PC-3 (cell line): ENCODE measurements at regions not wholly inside any gene's neighbourhood (a gene's known extent, or its start where the extent isn't known, plus 50 kb on each side); places are given as distances from the start of the nearest gene placed in this dataset.

Experiments used
- ATAC-seq: fragments of 200-7000 bp; cut with Tn5 transposase; 2 replicates; pipeline ENCODE4 v1.9.1; 2020; ENCODE audit warnings: mild to moderate bottlenecking, moderate library complexity
- BruUV-seq: library from RNA; stranded (reverse); fragments of 400-500 nt; replicated peaks from 2 replicates; lab custom pipeline; 2021; lab: Mats Ljungman, UMichigan
- CTCF ChIA-PET: fragments of 300-600 bp; sonication (Branson Sonifier 250); formaldehyde crosslinking; loops from one replicate; lab custom pipeline; 2022; ENCODE audit warnings: antibody characterized with exemption; lab: Charles Lee
- POLR2A ChIA-PET: fragments of 300-600 bp; sonication (Branson Sonifier 250); formaldehyde crosslinking; loops from one replicate; lab custom pipeline; 2022; ENCODE audit warnings: antibody characterized with exemption; ENCODE audit not compliant: unreplicated experiment; lab: Charles Lee
- DNase-seq: peaks from one replicate; pipeline ENCODE4 v3.0.0-alpha.2; 2015
- H2AFZ ChIP-seq: fragments of 300-600 bp; sonication (generic); 2 replicates; pipeline ENCODE4 v1.6.0; 2016; ENCODE audit warnings: antibody characterized with exemption, low read length
- H3F3A ChIP-seq: fragments of 300-600 bp; sonication (generic); one replicate; pipeline ENCODE4 v1.6.0; 2017; ENCODE audit warnings: antibody characterized with exemption, low read length, control low read depth, mild to moderate bottlenecking; ENCODE audit not compliant: unreplicated experiment
- H3K27ac ChIP-seq: fragments of 300-600 bp; sonication (generic); 2 replicates; pipeline ENCODE4 v1.5.1; 2016; ENCODE audit warnings: mild to moderate bottlenecking, low read length
- H3K27me3 ChIP-seq: fragments of 300-600 bp; sonication (generic); 2 replicates; pipeline ENCODE4 v1.6.1; 2016; ENCODE audit warnings: low read length, mixed read lengths
- H3K36me3 ChIP-seq: fragments of 300-600 bp; sonication (generic); 2 replicates; pipeline ENCODE4 v1.6.1; 2016; ENCODE audit warnings: low read depth, mixed run types, low read length, mixed read lengths
- H3K4me1 ChIP-seq: fragments of 300-600 bp; sonication (generic); 2 replicates; pipeline ENCODE4 v1.5.1; 2016; ENCODE audit warnings: low read length; ENCODE audit not compliant: insufficient read depth
- H3K4me2 ChIP-seq: fragments of 300-600 bp; sonication (generic); 2 replicates; pipeline ENCODE4 v1.6.0; 2016; ENCODE audit warnings: low read length
- H3K4me3 ChIP-seq: fragments of 300-600 bp; sonication (generic); 2 replicates; pipeline ENCODE4 v1.5.1; 2016; ENCODE audit warnings: mild to moderate bottlenecking, low read length, mixed read lengths
- H3K79me2 ChIP-seq: fragments of 300-600 bp; sonication (generic); 2 replicates; pipeline ENCODE4 v1.6.1; 2017; ENCODE audit warnings: low read length, mixed read lengths
- H3K9ac ChIP-seq: fragments of 300-600 bp; sonication (generic); 2 replicates; pipeline ENCODE4 v1.6.0; 2016; ENCODE audit warnings: mild to moderate bottlenecking, low read length
- H3K9me2 ChIP-seq: fragments of 300-600 bp; sonication (generic); replicated peaks from 2 replicates; pipeline ENCODE4 v1.6.1; 2016; ENCODE audit warnings: mixed run types, low read length, mixed read lengths
- H3K9me3 ChIP-seq: fragments of 300-600 bp; sonication (generic); 2 replicates; pipeline ENCODE4 v1.6.1; 2016; ENCODE audit warnings: low read length, mixed read lengths
- H4K20me1 ChIP-seq: fragments of 300-600 bp; sonication (generic); 2 replicates; pipeline ENCODE4 v1.6.1; 2016; ENCODE audit warnings: low read length, mixed read lengths
- EZH2 ChIP-seq: fragments of 300-600 bp; sonication (generic); IDR thresholded peaks from one replicate; pipeline ENCODE4 v1.6.1; 2017; ENCODE audit warnings: antibody characterized with exemption, mild to moderate bottlenecking, low read length; ENCODE audit not compliant: unreplicated experiment
- EZH2phosphoT487 ChIP-seq: fragments of 300-600 bp; sonication (generic); IDR thresholded peaks from 2 replicates; pipeline ENCODE4 v1.6.1; 2018; ENCODE audit warnings: mild to moderate bottlenecking, antibody characterized with exemption, low read length, borderline replicate concordance
- intact Hi-C: fragments of 100-400 bp; cut with micrococcal nuclease; formaldehyde crosslinking; loops from 2 replicates; pipeline ENCODE4 v1.9.0; 2023
- TF ChIP-seq, protein P1 (sequence below): fragments of 300-600 bp; sonication (generic); conservative IDR thresholded peaks from 2 replicates; pipeline ENCODE4 v1.5.1; 2017; ENCODE audit warnings: antibody characterized with exemption, low read depth, mild to moderate bottlenecking, low read length

DNA sequence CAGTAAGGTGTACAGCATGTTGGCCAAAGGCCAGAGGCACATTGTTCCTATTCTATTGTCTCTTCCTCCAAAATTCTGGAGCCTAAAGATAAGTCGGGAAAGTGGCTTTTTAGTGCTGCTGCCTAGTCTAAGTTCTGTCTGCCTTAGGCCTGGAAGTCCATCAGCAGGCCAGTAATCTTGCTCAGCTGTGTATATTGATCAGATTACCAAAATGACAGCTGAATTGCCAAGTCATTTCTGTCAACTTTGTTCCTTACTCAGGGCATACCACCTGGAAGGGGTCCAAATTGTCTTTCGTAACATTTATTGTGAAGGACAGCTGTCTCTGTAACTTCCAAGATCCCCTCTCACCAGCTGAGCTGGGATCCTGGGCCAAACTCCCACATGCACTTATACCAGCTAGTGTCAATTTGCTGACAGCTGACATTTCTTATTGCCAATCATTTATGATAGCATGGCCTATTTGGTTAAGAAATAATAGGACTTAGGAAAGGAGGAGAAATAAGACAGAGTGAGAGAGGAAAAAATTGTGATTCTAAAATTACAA, 116.8 kb upstream of the FSHR start:
- TF ChIP-seq, protein P1, sequence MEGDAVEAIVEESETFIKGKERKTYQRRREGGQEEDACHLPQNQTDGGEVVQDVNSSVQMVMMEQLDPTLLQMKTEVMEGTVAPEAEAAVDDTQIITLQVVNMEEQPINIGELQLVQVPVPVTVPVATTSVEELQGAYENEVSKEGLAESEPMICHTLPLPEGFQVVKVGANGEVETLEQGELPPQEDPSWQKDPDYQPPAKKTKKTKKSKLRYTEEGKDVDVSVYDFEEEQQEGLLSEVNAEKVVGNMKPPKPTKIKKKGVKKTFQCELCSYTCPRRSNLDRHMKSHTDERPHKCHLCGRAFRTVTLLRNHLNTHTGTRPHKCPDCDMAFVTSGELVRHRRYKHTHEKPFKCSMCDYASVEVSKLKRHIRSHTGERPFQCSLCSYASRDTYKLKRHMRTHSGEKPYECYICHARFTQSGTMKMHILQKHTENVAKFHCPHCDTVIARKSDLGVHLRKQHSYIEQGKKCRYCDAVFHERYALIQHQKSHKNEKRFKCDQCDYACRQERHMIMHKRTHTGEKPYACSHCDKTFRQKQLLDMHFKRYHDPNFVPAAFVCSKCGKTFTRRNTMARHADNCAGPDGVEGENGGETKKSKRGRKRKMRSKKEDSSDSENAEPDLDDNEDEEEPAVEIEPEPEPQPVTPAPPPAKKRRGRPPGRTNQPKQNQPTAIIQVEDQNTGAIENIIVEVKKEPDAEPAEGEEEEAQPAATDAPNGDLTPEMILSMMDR, result no peak
- TF ChIP-seq EZH2, result no peak
- Histone ChIP-seq H3K9ac (no peak overlapping the region), H3K4me3 (no peak overlapping the region), H3K9me2 (no peaks in the 10 kb centered on the region), H3K27ac (no peak overlapping the region), H3F3A (no peaks in the 10 kb centered on the region), H2AFZ (no peak overlapping the region), H3K79me2 (no peaks in the 10 kb centered on the region), H3K4me1 (no peaks in the 10 kb centered on the region), H3K9me3 (no peaks in the 10 kb centered on the region), H3K36me3 (no peaks in the 10 kb centered on the region), H3K4me2 (no peak overlapping the region), H4K20me1 (no peaks in the 10 kb centered on the region), H3K27me3 (no peaks in the 10 kb centered on the region)
- DNase-seq (no peak), ATAC-seq (no peak)
- no TSS peak for BruUV-seq
- intact Hi-C loops, result no loop called here
- ChIA-PET CTCF (no interaction called here), POLR2A (no interaction called here)

DNA sequence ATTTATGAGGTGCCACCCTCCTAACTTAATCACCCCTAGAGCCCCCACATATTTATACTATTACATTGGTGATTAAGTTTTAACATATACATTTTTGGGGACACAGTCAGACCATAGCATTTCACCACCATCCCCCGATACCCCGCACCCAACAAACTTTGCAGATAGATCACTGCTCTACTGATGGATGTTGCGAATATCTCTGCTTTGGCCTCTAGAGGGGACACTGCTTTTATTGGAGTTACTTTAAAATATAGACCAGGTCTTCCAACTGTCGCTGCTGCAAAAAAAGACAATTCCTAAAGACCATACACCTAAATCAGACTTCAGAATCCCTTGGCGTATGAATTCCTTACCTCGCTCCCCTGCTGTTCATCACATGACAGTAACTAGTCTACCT, 115.8 kb upstream of the FSHR start:
- H3K4me1 ChIP-seq, result no peaks in the 10 kb centered on the region
- H3K27me3 ChIP-seq, result no peaks in the 10 kb centered on the region
- POLR2A ChIA-PET, result no interaction called here
- H2AFZ ChIP-seq, result no peak overlapping the region
- no peak overlapping the region for H3K4me2 ChIP-seq
- no peak overlapping the region for H3K4me3 ChIP-seq
- H3K9ac ChIP-seq, result no peak overlapping the region
- no peaks in the 10 kb centered on the region for H3K36me3 ChIP-seq
- H3K9me3 ChIP-seq, result no peaks in the 10 kb centered on the region
- no peaks in the 10 kb centered on the region for H3K79me2 ChIP-seq
- H4K20me1 ChIP-seq, result no peaks in the 10 kb centered on the region
- no peak overlapping the region for H3K27ac ChIP-seq
- CTCF ChIA-PET, result no interaction called here
- no peaks in the 10 kb centered on the region for H3F3A ChIP-seq
- no peaks in the 10 kb centered on the region for H3K9me2 ChIP-seq
- DNase-seq, result no peak
- BruUV-seq, result no TSS peak
- TF ChIP-seq, protein P1, result no peak
- TF ChIP-seq EZH2 (no peak), EZH2phosphoT487 (no peak)
- intact Hi-C loops, result no loop called here
- no peak for ATAC-seq

DNA sequence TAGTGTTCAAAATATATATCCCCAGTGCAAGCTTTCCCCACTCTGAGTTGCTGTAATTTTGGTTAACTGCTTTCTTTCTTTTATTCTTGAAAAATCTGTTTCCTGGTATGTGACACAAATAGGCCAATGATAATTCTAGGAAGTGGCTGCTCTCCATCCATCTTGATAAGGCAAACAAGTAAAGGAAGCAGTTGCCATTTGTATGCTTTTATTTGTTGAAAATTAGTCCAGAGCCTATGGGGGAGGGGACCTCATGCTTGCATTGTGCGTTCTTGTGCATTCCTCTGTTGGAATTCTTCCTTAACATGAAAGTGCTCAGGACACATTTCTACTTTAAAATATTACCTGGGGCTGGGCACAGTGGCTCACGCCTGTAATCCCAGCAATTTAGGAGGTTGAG, 111.2 kb upstream of the FSHR start:
- H3K4me2 ChIP-seq, result no peak overlapping the region
- no peaks in the 10 kb centered on the region for H3K36me3 ChIP-seq
- H4K20me1 ChIP-seq, result no peaks in the 10 kb centered on the region
- no peak overlapping the region for H3K9ac ChIP-seq
- no peaks in the 10 kb centered on the region for H3K4me1 ChIP-seq
- BruUV-seq, result no TSS peak
- no peaks in the 10 kb centered on the region for H3K9me2 ChIP-seq
- H3K27ac ChIP-seq, result no peak overlapping the region
- no peak overlapping the region for H3K4me3 ChIP-seq
- H3F3A ChIP-seq, result no peaks in the 10 kb centered on the region
- DNase-seq, result no peak
- H3K79me2 ChIP-seq, result no peaks in the 10 kb centered on the region
- no peak for TF ChIP-seq EZH2phosphoT487
- TF ChIP-seq, protein P1, result no peak
- no peak for TF ChIP-seq EZH2
- CTCF ChIA-PET, result no interaction called here
- POLR2A ChIA-PET, result no interaction called here
- H2AFZ ChIP-seq, result no peak overlapping the region
- no peaks in the 10 kb centered on the region for H3K9me3 ChIP-seq
- ATAC-seq, result no peak
- no peaks in the 10 kb centered on the region for H3K27me3 ChIP-seq
- intact Hi-C loops, result no loop called here
